ENCODE measurements at regions not wholly inside any gene's neighbourhood (a gene's known extent, or its start where the extent isn't known, plus 50 kb on each side); places are given as distances from the start of the nearest gene placed in this dataset.
A peak's percentile ranks its signal among the peaks of the same experiment; 100 is the strongest.

- TF ChIP-seq SOX6 (IDR thresholded peaks at IDR 0.05) (peak; percentile 46; the same call in 1 of the 2 replicates), TFE3 (CRISPR knock-in tag; IDR thresholded peaks at IDR 0.05) (no peak), SRF (CRISPR knock-in tag; IDR thresholded peaks at IDR 0.05) (no peak), CHD4 (IDR thresholded peaks at IDR 0.05; ENCODE audit: insufficient read depth, insufficient replicate concordance, low read depth, low read length, poor library complexity, severe bottlenecking) (no peak), KAT7 (CRISPR knock-in tag; IDR thresholded peaks at IDR 0.05; ENCODE audit: borderline replicate concordance) (no peak), NFATC3 (IDR thresholded peaks at IDR 0.05) (no peak), EP400 (IDR thresholded peaks at IDR 0.05) (no peak), FOXO4 (CRISPR knock-in tag; IDR thresholded peaks at IDR 0.05) (no peak), ZSCAN32 (CRISPR knock-in tag; IDR thresholded peaks at IDR 0.05) (no peak), KDM4B (IDR thresholded peaks at IDR 0.05; ENCODE audit: borderline replicate concordance in 2 of 2, low read depth in 1 of 2) (no peak), ZNF583 (CRISPR knock-in tag; IDR thresholded peaks at IDR 0.05) (no peak), MAFF (IDR thresholded peaks at IDR 0.05; ENCODE audit: low read length) (no peak), DPF2 (IDR thresholded peaks at IDR 0.05) (peak; percentile 40; the same call in 1 of the 2 replicates), RBFOX2 (IDR thresholded peaks at IDR 0.05; ENCODE audit: low read depth, low read length) (no peak), PPARD (CRISPR knock-in tag; IDR thresholded peaks at IDR 0.05) (no peak), HES1 (IDR thresholded peaks at IDR 0.05; ENCODE audit: low read depth) (no peak), ZNF232 (CRISPR knock-in tag; IDR thresholded peaks at IDR 0.05) (no peak), SIN3A (IDR thresholded peaks at IDR 0.05; ENCODE audit: borderline replicate concordance in 2 of 2, control insufficient read depth in 1 of 2, low read depth in 2 of 2, low read length in 2 of 2) (no peak), TFAM (CRISPR knock-in tag; conservative IDR thresholded peaks at IDR 0.05) (no peak), SAP30 (IDR thresholded peaks at IDR 0.05; ENCODE audit: borderline replicate concordance, insufficient read depth, low read depth, low read length, poor library complexity, severe bottlenecking) (no peak), HLTF (IDR thresholded peaks at IDR 0.05) (no peak), ZNF24 (IDR thresholded peaks at IDR 0.05) (no peak), USF1 (CRISPR knock-in tag; IDR thresholded peaks at IDR 0.05) (no peak), TOE1 (IDR thresholded peaks at IDR 0.05; ENCODE audit: borderline replicate concordance) (no peak), TOE1 (CRISPR knock-in tag; IDR thresholded peaks at IDR 0.05; ENCODE audit: borderline replicate concordance, low read depth) (no peak), ZNF140 (CRISPR knock-in tag; IDR thresholded peaks at IDR 0.05) (no peak)
Observed at GRCh38 chr5:57067597-57067924, 106.3 kb upstream of the GPBP1 start (continued).
